BLaER1 (cell line): ENCODE measurements at regions not wholly inside any gene's neighbourhood (a gene's known extent, or its start where the extent isn't known, plus 50 kb on each side); places are given as distances from the start of the nearest gene placed in this dataset.

Experiments used
- H3K27ac ChIP-seq: shearing (Covaris generic); formaldehyde crosslinking; 2 replicates; pipeline ENCODE4 v1.8.1; 2022
- H3K27me3 ChIP-seq: shearing (Covaris generic); formaldehyde crosslinking; 2 replicates; pipeline ENCODE4 v1.8.1; 2022
- H3K36me3 ChIP-seq: shearing (Covaris generic); formaldehyde crosslinking; 2 replicates; pipeline ENCODE4 v1.8.1; 2022
- H3K4me1 ChIP-seq: shearing (Covaris generic); formaldehyde crosslinking; 2 replicates; pipeline ENCODE4 v1.8.1; 2022
- H3K4me2 ChIP-seq: shearing (Covaris generic); formaldehyde crosslinking; 2 replicates; pipeline ENCODE4 v1.8.1; 2022
- H3K4me3 ChIP-seq: shearing (Covaris generic); formaldehyde crosslinking; 2 replicates; pipeline ENCODE4 v1.8.1; 2022
- H3K9ac ChIP-seq: shearing (Covaris generic); formaldehyde crosslinking; 2 replicates; pipeline ENCODE4 v1.8.1; 2022
- H3K9me3 ChIP-seq: shearing (Covaris generic); formaldehyde crosslinking; 2 replicates; pipeline ENCODE4 v1.8.1; 2022
- H4K20me1 ChIP-seq: shearing (Covaris generic); formaldehyde crosslinking; 2 replicates; pipeline ENCODE4 v1.8.1; 2022
- Cebpa-rat ChIP-seq: shearing (Covaris generic); IDR thresholded peaks from 2 replicates; pipeline ENCODE4 v1.8.1; 2022

GRCh38 chr10:28963539-28964221 is 286.4 kb downstream of the BAMBI start:
- H3K36me3 ChIP-seq, result no peaks in the 10 kb centered on the region
- no peak overlapping the region for H3K4me2 ChIP-seq
- TF ChIP-seq Cebpa-rat, result no peak

GRCh38 chr10:28965937-28966336 is 288.6 kb downstream of the BAMBI start:
- no peaks in the 10 kb centered on the region for H3K4me1 ChIP-seq
- no peaks in the 10 kb centered on the region for H3K36me3 ChIP-seq
- no peaks in the 10 kb centered on the region for H3K27me3 ChIP-seq
- peaks cover 14% of the 10 kb centered on the region for H3K9me3 ChIP-seq
- TF ChIP-seq Cebpa-rat, result no peak
- H3K27ac ChIP-seq, result no peak overlapping the region
- no peaks in the 10 kb centered on the region for H4K20me1 ChIP-seq
- no peak overlapping the region for H3K4me2 ChIP-seq
- H3K4me3 ChIP-seq, result no peak overlapping the region
- no peak overlapping the region for H3K9ac ChIP-seq

More at GRCh38 chr10:28963539-28964221, 286.4 kb downstream of the BAMBI start:
- Histone ChIP-seq H3K27ac (no peak overlapping the region), H3K27me3 (no peaks in the 10 kb centered on the region), H3K9ac (no peak overlapping the region), H3K4me3 (no peak overlapping the region), H3K4me1 (peaks cover 9% of the 10 kb centered on the region), H4K20me1 (no peaks in the 10 kb centered on the region), H3K9me3 (peaks cover 14% of the 10 kb centered on the region)

- Histone ChIP-seq H3K4me1 (no peaks in the 10 kb centered on the region), H4K20me1 (no peaks in the 10 kb centered on the region), H3K4me2 (no peak overlapping the region), H3K27ac (no peak overlapping the region), H3K4me3 (no peak overlapping the region), H3K9me3 (peaks cover 14% of the 10 kb centered on the region), H3K27me3 (no peaks in the 10 kb centered on the region), H3K36me3 (no peaks in the 10 kb centered on the region), H3K9ac (no peak overlapping the region)
- TF ChIP-seq Cebpa-rat, result no peak
Observed at GRCh38 chr10:28967031-28967430, 289.7 kb downstream of the BAMBI start.

- Histone ChIP-seq H3K9ac (no peak overlapping the region), H3K27me3 (no peaks in the 10 kb centered on the region), H3K27ac (no peak overlapping the region), H3K36me3 (no peaks in the 10 kb centered on the region), H3K4me1 (no peaks in the 10 kb centered on the region), H3K4me2 (no peak overlapping the region), H3K4me3 (no peak overlapping the region), H3K9me3 (peaks cover 6% of the 10 kb centered on the region; the same call in 1 of the 2 replicates), H4K20me1 (no peaks in the 10 kb centered on the region)
- TF ChIP-seq Cebpa-rat, result no peak
Observed at GRCh38 chr10:28969413-28969812, 292.1 kb downstream of the BAMBI start.

- no peak for TF ChIP-seq Cebpa-rat
- Histone ChIP-seq H3K36me3 (no peaks in the 10 kb centered on the region), H3K4me2 (no peak overlapping the region), H3K9me3 (peaks cover 6% of the 10 kb centered on the region; the same call in 1 of the 2 replicates), H3K4me3 (no peak overlapping the region), H3K9ac (no peak overlapping the region), H3K4me1 (no peaks in the 10 kb centered on the region), H3K27ac (no peak overlapping the region), H3K27me3 (no peaks in the 10 kb centered on the region), H4K20me1 (no peaks in the 10 kb centered on the region)
Observed at GRCh38 chr10:28970231-28970630, 292.9 kb downstream of the BAMBI start.

GRCh38 chr10:28971255-28971654 is 293.9 kb downstream of the BAMBI start:
- no peak overlapping the region for H3K9ac ChIP-seq
- H3K4me3 ChIP-seq, result no peak overlapping the region
- no peaks in the 10 kb centered on the region for H4K20me1 ChIP-seq
- no peaks in the 10 kb centered on the region for H3K36me3 ChIP-seq
- H3K4me1 ChIP-seq, result 0 out of 2 replicates have a peak, but pooled peaks cover 4% of the 10 kb centered on the region
- no peak for TF ChIP-seq Cebpa-rat
- H3K27ac ChIP-seq, result no peak overlapping the region
- peaks cover 6% of the 10 kb centered on the region; the same call in 1 of the 2 replicates for H3K9me3 ChIP-seq
- no peaks in the 10 kb centered on the region for H3K27me3 ChIP-seq
- no peak overlapping the region for H3K4me2 ChIP-seq

- Histone ChIP-seq H3K27ac (no peak overlapping the region), H3K4me3 (no peak overlapping the region), H3K4me1 (0 out of 2 replicates have a peak, but pooled peaks cover 6% of the 10 kb centered on the region), H3K27me3 (no peaks in the 10 kb centered on the region), H3K9me3 (peaks cover 6% of the 10 kb centered on the region; the same call in 1 of the 2 replicates), H3K36me3 (no peaks in the 10 kb centered on the region), H3K4me2 (no peak overlapping the region), H3K9ac (no peak overlapping the region), H4K20me1 (no peaks in the 10 kb centered on the region)
- TF ChIP-seq Cebpa-rat, result no peak
Observed at GRCh38 chr10:28971764-28972163, 294.4 kb downstream of the BAMBI start.

- no peak overlapping the region for H3K4me3 ChIP-seq
- 0 out of 2 replicates have a peak, but pooled peaks cover 6% of the 10 kb centered on the region for H3K4me1 ChIP-seq
- H3K27me3 ChIP-seq, result no peaks in the 10 kb centered on the region
- no peak overlapping the region for H3K27ac ChIP-seq
- H3K36me3 ChIP-seq, result no peaks in the 10 kb centered on the region
- peaks cover 12% of the 10 kb centered on the region for H3K9me3 ChIP-seq
- H4K20me1 ChIP-seq, result no peaks in the 10 kb centered on the region
- H3K9ac ChIP-seq, result no peak overlapping the region
- TF ChIP-seq Cebpa-rat, result no peak
- no peak overlapping the region for H3K4me2 ChIP-seq
Observed at GRCh38 chr10:28973309-28973972, 296.1 kb downstream of the BAMBI start.

- H4K20me1 ChIP-seq, result no peaks in the 10 kb centered on the region
- H3K4me3 ChIP-seq, result no peak overlapping the region
- no peak overlapping the region for H3K27ac ChIP-seq
- H3K9me3 ChIP-seq, result peaks cover 12% of the 10 kb centered on the region
- no peaks in the 10 kb centered on the region for H3K36me3 ChIP-seq
- no peak for TF ChIP-seq Cebpa-rat
- H3K4me1 ChIP-seq, result peaks cover 11% of the 10 kb centered on the region; the same call in 1 of the 2 replicates
- H3K4me2 ChIP-seq, result peak overlapping the region; percentile 3; the same call in 1 of the 2 replicates
- H3K9ac ChIP-seq, result no peak overlapping the region
- H3K27me3 ChIP-seq, result no peaks in the 10 kb centered on the region
Observed at GRCh38 chr10:28975891-28976531, 298.7 kb downstream of the BAMBI start.

GRCh38 chr10:28977518-28977917 is 300.2 kb downstream of the BAMBI start:
- peaks cover 17% of the 10 kb centered on the region for H3K4me1 ChIP-seq
- no peak overlapping the region for H3K9ac ChIP-seq
- TF ChIP-seq Cebpa-rat, result no peak
- peaks cover 12% of the 10 kb centered on the region for H3K9me3 ChIP-seq
- H3K36me3 ChIP-seq, result no peaks in the 10 kb centered on the region
- no peaks in the 10 kb centered on the region for H3K27me3 ChIP-seq
- no peak overlapping the region for H3K4me2 ChIP-seq
- no peaks in the 10 kb centered on the region for H4K20me1 ChIP-seq
- H3K4me3 ChIP-seq, result no peak overlapping the region
- no peak overlapping the region for H3K27ac ChIP-seq
